H1 (cell line): ENCODE measurements at regions not wholly inside any gene's neighbourhood (a gene's known extent, or its start where the extent isn't known, plus 50 kb on each side); places are given as distances from the start of the nearest gene placed in this dataset.

ENCODE experiments used
- BACH1 ChIP-seq: IDR thresholded peaks from 2 replicates; pipeline ENCODE4 v1.6.1; 2012; ENCODE audit warnings: low read length, improper control_type of control experiment
- BCL11A ChIP-seq, 2 experiments: IDR thresholded peaks; one replicate each; pipeline ENCODE4 v1.6.1; 2011; ENCODE audit warnings: low read depth in 2 of 2, low read length in 2 of 2, mild to moderate bottlenecking in 2 of 2
- CHD7 ChIP-seq: fragments of 300-600 bp; sonication (generic); IDR thresholded peaks from 2 replicates; pipeline ENCODE4 v1.7.1; 2012; ENCODE audit warnings: low read length, moderate library complexity, mild to moderate bottlenecking, inconsistent platforms; ENCODE audit not compliant: insufficient replicate concordance
- EP300 ChIP-seq, 2 experiments: IDR thresholded peaks; 1 replicate in 1 of 2; 2 replicates in 1 of 2; pipeline ENCODE4 v1.6.1; 2011 to 2012; ENCODE audit warnings: low read depth in 2 of 2, low read length in 2 of 2, mild to moderate bottlenecking in 2 of 2, borderline replicate concordance in 1 of 2, inconsistent platforms in 1 of 2, moderate library complexity in 1 of 2
- FOSL1 ChIP-seq: IDR thresholded peaks from 2 replicates; pipeline ENCODE4 v1.6.1; 2011; ENCODE audit warnings: mild to moderate bottlenecking, low read depth, low read length, moderate library complexity; ENCODE audit not compliant: insufficient read depth
- POLR2AphosphoS5 ChIP-seq: IDR thresholded peaks from 2 replicates; pipeline ENCODE4 v1.6.1; 2011; ENCODE audit warnings: low read depth, low read length
- RAD21 ChIP-seq, 2 experiments: IDR thresholded peaks in 1 of 2; conservative IDR thresholded peaks in 1 of 2; 2 replicates each; pipeline ENCODE4 v1.6.1; 2011; ENCODE audit warnings: low read depth in 2 of 2, low read length in 2 of 2, improper control_type of control experiment in 1 of 2, inconsistent platforms in 1 of 2, mild to moderate bottlenecking in 1 of 2, moderate library complexity in 1 of 2
- RBBP5 ChIP-seq: IDR thresholded peaks from 2 replicates; pipeline ENCODE4 v1.7.1; 2012; ENCODE audit warnings: low read depth, mild to moderate bottlenecking, inconsistent platforms, low read length, moderate library complexity, borderline replicate concordance
- SIX5 ChIP-seq: IDR thresholded peaks from 2 replicates; pipeline ENCODE4 v1.6.1; 2011; ENCODE audit warnings: mild to moderate bottlenecking, low read depth, low read length
- SP4 ChIP-seq: IDR thresholded peaks from 2 replicates; pipeline ENCODE4 v1.6.1; 2012; ENCODE audit warnings: low read length, inconsistent platforms
- SRF ChIP-seq: IDR thresholded peaks from 2 replicates; pipeline ENCODE4 v1.6.1; 2011; ENCODE audit warnings: mild to moderate bottlenecking, low read depth, low read length, moderate library complexity

DNA sequence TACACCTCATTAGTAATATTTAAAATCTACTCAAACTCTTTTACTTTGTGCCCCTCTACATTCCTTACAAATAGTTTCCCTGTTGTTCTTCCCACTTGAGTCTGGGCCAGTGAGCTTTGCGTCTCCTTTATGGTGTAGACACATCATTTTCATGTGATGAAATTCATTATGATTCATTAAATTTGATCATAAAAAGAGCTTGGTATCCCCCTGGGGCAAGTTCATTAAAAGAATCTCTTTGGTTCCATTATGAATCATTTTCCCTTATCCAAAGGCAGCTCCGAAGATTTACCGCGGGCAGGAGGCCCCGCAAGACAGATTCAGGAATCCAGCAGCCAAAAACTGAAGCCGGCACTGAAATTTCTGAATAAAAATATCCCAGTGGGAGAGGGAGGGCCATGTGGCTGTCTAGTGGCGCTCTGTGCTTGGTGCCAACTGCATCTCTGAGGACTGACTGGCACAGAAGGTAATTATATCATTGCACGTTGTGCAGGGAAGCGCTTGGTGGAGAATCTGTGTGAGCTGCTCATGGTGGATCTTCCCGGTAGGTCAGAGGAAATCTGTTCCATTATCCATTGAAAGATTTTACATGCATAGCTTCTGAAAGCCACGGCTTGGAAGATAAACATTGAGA lies 151.4 kb upstream of the PITRM1 start (continued):
- TF ChIP-seq CHD7 = no peak
- TF ChIP-seq SRF = no peak
- no peak for TF ChIP-seq RBBP5
- TF ChIP-seq SP4 = no peak
- TF ChIP-seq EP300 (IDR thresholded peaks at IDR 0.05; ENCODE audit: borderline replicate concordance in 1 of 2, low read depth in 2 of 2, low read length in 2 of 2) = no peak
- no peak for TF ChIP-seq RAD21 (IDR thresholded peaks at IDR 0.05 in 1 of 2, conservative IDR thresholded peaks at IDR 0.05 in 1 of 2; ENCODE audit: low read depth in 2 of 2, low read length in 2 of 2)
- TF ChIP-seq FOSL1 = no peak
- no peak for TF ChIP-seq SIX5
- TF ChIP-seq BCL11A (IDR thresholded peaks at IDR 0.05; ENCODE audit: low read depth in 2 of 2, low read length in 2 of 2) = no peak
- no peak for TF ChIP-seq BACH1
- no peak for TF ChIP-seq POLR2AphosphoS5
